SK-N-SH (cell line): ENCODE measurements at regions not wholly inside any gene's neighbourhood (a gene's known extent, or its start where the extent isn't known, plus 50 kb on each side); places are given as distances from the start of the nearest gene placed in this dataset.

Experiments
- CTCF ChIP-seq: fragments of 200-600 bp; sonication (generic); IDR thresholded peaks from 2 replicates; pipeline ENCODE4 v1.6.1; 2017; ENCODE audit warnings: antibody characterized with exemption, mild to moderate bottlenecking, moderate library complexity
- ELF1 ChIP-seq: IDR thresholded peaks from 2 replicates; pipeline ENCODE4 v1.4.0; 2012
- FOXM1 ChIP-seq: IDR thresholded peaks from 2 replicates; pipeline ENCODE4 v1.4.0; 2012; ENCODE audit warnings: low read depth, mild to moderate bottlenecking
- GABPA ChIP-seq: IDR thresholded peaks from 2 replicates; pipeline ENCODE4 v1.4.0; 2012; ENCODE audit warnings: low read depth, mild to moderate bottlenecking
- GATA2 ChIP-seq: sonication (generic); formaldehyde crosslinking; IDR thresholded peaks from 2 replicates; pipeline ENCODE4 v1.5.0; 2020; ENCODE audit warnings: mild to moderate bottlenecking, missing genetic modification reagents
- MEF2A ChIP-seq: IDR thresholded peaks from 2 replicates; pipeline ENCODE4 v1.4.0; 2012; ENCODE audit warnings: low read depth, borderline replicate concordance
- NFIC ChIP-seq: IDR thresholded peaks from 2 replicates; pipeline ENCODE4 v1.4.0; 2012; ENCODE audit warnings: borderline replicate concordance
- POLR2AphosphoS5 ChIP-seq: IDR thresholded peaks from 2 replicates; pipeline ENCODE4 v1.6.1; 2012; ENCODE audit warnings: low read depth, low read length
- RFX5 ChIP-seq: IDR thresholded peaks from 2 replicates; pipeline ENCODE4 v1.6.1; 2012; ENCODE audit warnings: mild to moderate bottlenecking, improper control_type of control experiment, low read length
- SIN3A ChIP-seq: IDR thresholded peaks from 2 replicates; pipeline ENCODE4 v1.6.1; 2012; ENCODE audit warnings: low read depth, mild to moderate bottlenecking, low read length, moderate library complexity, borderline replicate concordance
- ZBTB33 ChIP-seq: IDR thresholded peaks from 2 replicates; pipeline ENCODE4 v1.4.0; 2012; ENCODE audit warnings: low read depth, borderline replicate concordance

- no peak for TF ChIP-seq FOXM1
- TF ChIP-seq POLR2AphosphoS5, result no peak
- TF ChIP-seq MEF2A, result no peak
- no peak for TF ChIP-seq CTCF
- no peak for TF ChIP-seq GABPA
- no peak for TF ChIP-seq NFIC
- TF ChIP-seq RFX5, result no peak
- TF ChIP-seq GATA2 (CRISPR knock-in tag), result no peak
- TF ChIP-seq SIN3A, result no peak
- no peak for TF ChIP-seq ZBTB33
- no peak for TF ChIP-seq ELF1
Observed at GRCh38 chr2:213216461-213216860, 65.0 kb upstream of the IKZF2 start.
